ENCODE measurements at regions not wholly inside any gene's neighbourhood (a gene's known extent, or its start where the extent isn't known, plus 50 kb on each side); places are given as distances from the start of the nearest gene placed in this dataset.

DNA sequence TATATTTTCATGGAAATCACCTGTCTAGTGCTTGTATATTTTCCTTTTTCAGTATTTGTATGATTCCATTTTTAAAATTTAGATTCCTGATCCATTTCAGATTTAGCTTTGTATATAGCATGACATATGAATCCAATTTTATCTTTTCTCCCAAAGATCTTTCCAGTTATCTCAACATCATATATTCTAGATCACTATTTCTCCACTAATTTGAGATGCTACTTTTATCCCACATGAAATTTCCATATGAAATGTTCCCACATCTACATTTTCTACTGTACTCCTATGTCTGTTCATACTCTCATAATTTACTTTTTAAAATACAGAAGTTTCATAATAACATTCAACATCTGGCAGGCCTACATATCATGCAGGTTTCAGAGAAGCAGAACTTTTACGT, 1784.1 kb downstream of the SLITRK5 start:
- no peak overlapping the region for H3K4me3 ChIP-seq
- no peaks in the 10 kb centered on the region for H3K27me3 Mint-ChIP-seq (ENCODE audit: insufficient read depth, low read depth)

GRCh38 chr13:89455741-89456140, 1784.6 kb downstream of the SLITRK5 start:
- Histone ChIP-seq H3K27ac (no peak overlapping the region), H3K4me1 (no peaks in the 10 kb centered on the region), H2AFZ (replicated peaks) (no peak overlapping the region), H3K4me3 (no peak overlapping the region), H3K9ac (no peak overlapping the region), H3K27me3 (no peaks in the 10 kb centered on the region), H3K9me3 (ENCODE audit: low read depth) (no peaks in the 10 kb centered on the region), H3F3A (ENCODE audit: low read depth) (no peaks in the 10 kb centered on the region), H3K79me2 (ENCODE audit: low read depth) (no peaks in the 10 kb centered on the region), H3K36me3 (no peaks in the 10 kb centered on the region), H3K4me2 (no peak overlapping the region), H4K20me1 (ENCODE audit: low read depth) (no peaks in the 10 kb centered on the region)
- no peak for TF ChIP-seq EZH2 (IDR thresholded peaks at IDR 0.05)
- no peak for TF ChIP-seq CTCF (IDR thresholded peaks at IDR 0.05)
- TF ChIP-seq EZH2phosphoT487 (IDR thresholded peaks at IDR 0.05), result no peak
- Mint-ChIP-seq H3K36me3 (no peaks in the 10 kb centered on the region), H3K27ac (no peak overlapping the region), H3K4me1 (peaks cover 2% of the 10 kb centered on the region), H3K4me3 (no peak overlapping the region), H3K27me3 (ENCODE audit: insufficient read depth, low read depth) (no peaks in the 10 kb centered on the region), H3K9me3 (no peaks in the 10 kb centered on the region)
- DNase-seq (ENCODE audit: low spot score), result no peak

More for the DNA sequence above, 1784.1 kb downstream of the SLITRK5 start:
- Histone ChIP-seq H3K9ac (no peak overlapping the region), H3K4me2 (no peak overlapping the region), H3K36me3 (no peaks in the 10 kb centered on the region), H3K4me1 (no peaks in the 10 kb centered on the region), H2AFZ (replicated peaks) (no peak overlapping the region), H3K27me3 (no peaks in the 10 kb centered on the region), H3K79me2 (ENCODE audit: low read depth) (no peaks in the 10 kb centered on the region), H3F3A (ENCODE audit: low read depth) (no peaks in the 10 kb centered on the region), H3K9me3 (ENCODE audit: low read depth) (no peaks in the 10 kb centered on the region), H3K27ac (no peak overlapping the region), H4K20me1 (ENCODE audit: low read depth) (no peaks in the 10 kb centered on the region)
- Mint-ChIP-seq H3K36me3 (no peaks in the 10 kb centered on the region), H3K4me3 (no peak overlapping the region), H3K4me1 (peaks cover 2% of the 10 kb centered on the region), H3K9me3 (no peaks in the 10 kb centered on the region), H3K27ac (no peak overlapping the region)
- DNase-seq (ENCODE audit: low spot score), result no peak
- TF ChIP-seq EZH2phosphoT487 (IDR thresholded peaks at IDR 0.05) (no peak), EZH2 (IDR thresholded peaks at IDR 0.05) (no peak), CTCF (IDR thresholded peaks at IDR 0.05) (no peak)

- H3K27ac ChIP-seq, result no peak overlapping the region
- no peaks in the 10 kb centered on the region for H3K9me3 ChIP-seq (ENCODE audit: low read depth)
- H3K4me3 ChIP-seq, result no peak overlapping the region
- TF ChIP-seq EZH2 (IDR thresholded peaks at IDR 0.05) (no peak), CTCF (IDR thresholded peaks at IDR 0.05) (no peak), EZH2phosphoT487 (IDR thresholded peaks at IDR 0.05) (no peak)
- H3K4me2 ChIP-seq, result no peak overlapping the region
- H3K27me3 ChIP-seq, result no peaks in the 10 kb centered on the region
- H3K36me3 Mint-ChIP-seq, result no peaks in the 10 kb centered on the region
- no peaks in the 10 kb centered on the region for H4K20me1 ChIP-seq (ENCODE audit: low read depth)
- no peaks in the 10 kb centered on the region for H3F3A ChIP-seq (ENCODE audit: low read depth)
- no peak overlapping the region for H2AFZ ChIP-seq (replicated peaks)
- no peaks in the 10 kb centered on the region for H3K27me3 Mint-ChIP-seq (ENCODE audit: insufficient read depth, low read depth)
- H3K4me1 Mint-ChIP-seq, result peaks cover 2% of the 10 kb centered on the region
- H3K79me2 ChIP-seq (ENCODE audit: low read depth), result no peaks in the 10 kb centered on the region
- no peak overlapping the region for H3K9ac ChIP-seq
- no peak overlapping the region for H3K4me3 Mint-ChIP-seq
- no peaks in the 10 kb centered on the region for H3K36me3 ChIP-seq
- no peaks in the 10 kb centered on the region for H3K9me3 Mint-ChIP-seq
- H3K4me1 ChIP-seq, result no peaks in the 10 kb centered on the region
- no peak overlapping the region for H3K27ac Mint-ChIP-seq
- DNase-seq (ENCODE audit: low spot score), result no peak
Measured at GRCh38 chr13:89457977-89458376, 1786.8 kb downstream of the SLITRK5 start.

Data from neural progenitor cell (in vitro differentiated cells).